HT-29 (cell line): ENCODE measurements at regions not wholly inside any gene's neighbourhood (a gene's known extent, or its start where the extent isn't known, plus 50 kb on each side); places are given as distances from the start of the nearest gene placed in this dataset.
A peak's percentile ranks its signal among the peaks of the same experiment; 100 is the strongest.

Experiments
- DNase-seq: peaks from one replicate; pipeline ENCODE4 v3.0.0-alpha.2; 2015; ENCODE audit warnings: low spot score

DNA sequence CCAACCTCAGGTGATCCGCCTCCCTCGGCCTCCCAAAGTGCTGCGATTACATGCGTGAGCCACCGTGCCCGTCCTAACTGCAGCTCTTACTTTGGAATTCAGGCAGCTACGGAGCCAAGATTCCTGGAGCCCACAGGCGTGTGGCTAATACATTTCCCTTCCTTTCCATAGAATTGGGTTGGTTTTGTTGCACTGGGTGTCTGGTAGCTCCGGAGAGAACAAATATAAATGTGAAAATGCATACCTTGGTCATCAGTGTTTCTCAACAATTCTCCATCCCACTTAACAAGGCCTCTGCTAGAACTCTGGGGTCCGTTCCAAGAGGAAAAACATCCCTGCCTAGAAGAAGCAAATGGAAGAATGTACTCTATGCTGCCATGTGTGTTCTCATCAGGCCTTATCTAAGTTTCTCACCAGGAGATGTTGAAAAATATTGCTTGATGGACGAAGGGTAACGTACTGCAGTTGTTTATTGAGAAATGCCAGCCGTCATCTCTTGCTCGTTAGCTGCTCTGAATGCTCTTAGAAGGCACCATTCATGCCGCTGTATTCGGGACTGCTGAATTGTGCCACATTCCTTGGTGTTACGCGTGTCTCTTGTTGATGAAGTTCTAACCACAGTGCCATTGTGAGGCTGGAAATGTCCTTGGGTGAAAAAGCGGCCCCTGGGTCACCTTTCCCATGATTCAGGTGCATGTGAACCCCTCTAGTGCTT is 50.5 kb upstream of the CD99 start:
- no peak for DNase-seq

DNA sequence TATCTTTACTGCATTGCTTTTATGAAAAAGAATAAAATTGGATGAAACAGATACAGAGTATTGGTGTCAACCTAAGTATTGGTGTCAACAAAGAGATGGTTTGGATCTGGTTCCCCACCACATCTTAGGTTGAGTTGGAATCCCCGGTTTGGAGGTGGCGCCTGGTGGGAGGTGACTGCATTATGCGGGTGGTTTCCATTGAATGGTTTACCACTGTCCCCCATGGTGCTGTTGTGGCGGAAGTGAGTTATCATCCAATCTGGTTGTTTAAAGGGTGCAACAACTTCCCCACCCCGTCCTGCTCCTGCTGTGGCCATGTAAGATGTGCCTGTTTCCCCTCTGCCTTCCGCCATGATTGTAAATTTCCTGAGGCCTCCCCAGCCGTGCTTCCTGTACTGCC is 52.8 kb upstream of the CD99 start:
- no peak for DNase-seq

DNA sequence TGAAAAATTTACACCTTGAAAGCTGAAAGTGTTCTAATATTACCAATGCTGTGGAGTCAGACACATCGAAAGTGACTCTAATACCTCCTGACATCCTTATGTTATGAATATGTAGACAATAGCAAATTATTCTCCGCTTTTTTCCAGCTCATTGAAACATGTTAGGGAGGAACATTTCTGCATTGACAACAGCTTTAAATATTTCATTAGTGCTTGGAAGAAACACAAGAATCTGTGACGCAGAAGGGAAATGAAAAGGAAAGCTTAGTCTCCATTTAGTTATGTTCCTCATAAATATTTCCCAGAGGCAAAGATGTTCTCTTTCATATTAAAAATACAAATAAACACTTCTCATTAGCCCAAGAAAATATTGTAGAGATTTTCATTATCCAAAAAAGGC is 55.8 kb upstream of the CD99 start:
- no peak for DNase-seq

DNA sequence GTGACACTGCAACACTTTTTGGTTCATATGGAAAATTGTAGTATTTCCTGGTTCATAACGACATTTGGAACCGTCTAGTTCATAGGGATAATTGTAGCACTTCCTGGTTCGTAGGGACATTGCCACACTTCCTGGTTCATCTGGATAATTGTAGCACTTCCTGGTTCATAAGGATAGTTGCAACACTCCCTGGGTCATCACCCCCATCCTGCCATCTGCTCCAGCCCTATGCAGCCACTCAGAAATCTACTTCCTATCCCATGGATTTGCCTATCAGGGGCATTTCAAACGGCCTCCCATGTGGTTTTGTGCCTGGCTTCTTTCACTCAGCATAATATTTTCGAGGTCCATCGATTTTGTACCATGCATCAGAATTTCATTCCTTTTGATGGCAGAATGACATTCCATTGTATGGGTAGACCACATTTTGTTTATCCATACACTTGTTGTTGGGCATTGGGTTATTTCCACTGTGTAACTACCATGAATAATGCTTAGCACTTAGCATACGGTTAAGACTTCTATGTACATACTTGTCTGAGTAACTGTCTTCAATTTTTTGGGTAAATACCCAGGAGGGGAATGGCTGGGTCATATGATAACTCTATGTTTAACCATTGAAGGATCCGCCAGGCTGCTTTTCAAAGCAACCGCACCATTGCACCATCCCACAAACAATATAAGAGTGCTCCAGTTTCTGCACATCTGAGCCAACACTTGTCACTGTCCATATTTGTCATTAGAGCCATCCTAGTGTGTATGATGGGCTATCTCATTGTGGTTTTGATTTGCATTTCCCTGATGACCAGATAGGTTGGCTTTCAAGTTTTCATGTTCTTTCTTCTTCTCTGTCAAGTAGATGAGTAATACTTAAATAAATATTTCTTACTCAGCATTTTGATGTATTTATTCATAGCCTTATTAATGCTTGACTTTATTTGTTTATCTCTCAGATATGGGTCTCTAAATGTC is 58.3 kb upstream of the CD99 start:
- no peak for DNase-seq

DNA sequence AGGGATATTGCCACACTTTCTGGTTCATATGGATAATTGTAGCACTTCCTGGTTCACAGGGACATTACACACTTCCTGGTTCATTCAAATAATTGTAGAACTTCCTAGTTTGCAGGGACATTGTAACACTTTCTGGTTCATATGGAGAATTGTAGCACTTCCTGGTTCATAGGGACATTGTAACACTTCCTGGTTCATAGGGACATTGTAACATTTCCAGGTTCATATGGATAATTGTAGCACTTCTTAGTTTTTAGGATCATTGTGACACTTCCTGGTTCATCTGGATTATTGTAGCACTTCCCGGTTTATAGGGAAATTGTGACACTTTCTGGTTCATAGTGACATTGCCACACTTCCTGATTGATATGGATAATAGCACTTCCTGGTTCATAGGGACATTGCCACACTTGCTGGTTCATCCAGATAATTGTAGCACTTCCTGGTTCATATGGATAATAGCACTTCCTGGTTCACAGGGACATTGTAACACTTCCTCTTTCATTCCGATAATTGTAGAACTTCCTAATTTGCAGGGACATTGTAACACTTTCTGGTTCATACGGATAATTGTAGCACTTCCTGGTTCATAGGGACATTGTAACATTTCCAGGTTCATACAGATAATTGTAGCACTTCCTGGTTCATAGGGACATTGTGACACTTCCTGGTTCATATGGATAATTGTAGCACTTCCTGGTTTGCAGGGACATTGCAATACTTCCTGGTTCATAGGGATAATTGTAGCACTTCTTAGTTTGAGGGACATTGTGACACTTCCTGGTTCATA is 59.2 kb upstream of the CD99 start:
- DNase-seq = no peak

DNA sequence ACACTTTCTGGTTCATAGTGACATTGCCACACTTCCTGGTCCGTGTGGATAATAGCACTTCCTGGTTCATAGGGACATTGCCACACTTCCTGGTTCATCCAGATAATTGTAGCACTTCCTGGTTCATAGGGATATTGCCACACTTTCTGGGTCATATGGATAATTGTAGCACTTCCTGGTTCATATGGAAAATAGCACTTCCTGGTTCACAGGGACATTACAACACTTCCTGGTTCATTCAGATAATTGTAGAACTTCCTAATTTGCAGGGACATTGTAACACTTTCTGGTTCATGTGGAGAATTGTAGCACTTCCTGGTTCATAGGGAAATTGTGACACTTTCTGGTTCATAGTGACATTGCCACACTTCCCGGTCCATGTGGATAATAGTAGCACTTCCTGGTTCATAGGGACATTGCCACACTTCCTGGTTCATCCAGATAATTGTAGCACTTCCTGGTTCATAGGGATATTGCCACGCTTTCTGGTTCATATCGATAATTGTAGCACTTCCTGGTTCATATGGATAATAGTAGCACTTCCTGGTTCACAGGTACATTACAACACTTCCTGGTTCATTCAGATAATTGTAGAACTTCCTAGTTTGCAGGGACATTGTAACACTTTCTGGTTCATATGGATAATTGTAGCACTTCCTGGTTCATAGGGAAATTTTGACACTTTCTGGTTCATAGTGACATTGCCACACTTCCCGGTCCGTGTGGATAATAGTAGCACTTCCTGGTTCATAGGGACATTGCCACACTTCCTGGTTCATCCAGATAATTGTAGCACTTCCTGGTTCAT is 60.0 kb upstream of the CD99 start:
- peak; percentile 20 for DNase-seq

DNA sequence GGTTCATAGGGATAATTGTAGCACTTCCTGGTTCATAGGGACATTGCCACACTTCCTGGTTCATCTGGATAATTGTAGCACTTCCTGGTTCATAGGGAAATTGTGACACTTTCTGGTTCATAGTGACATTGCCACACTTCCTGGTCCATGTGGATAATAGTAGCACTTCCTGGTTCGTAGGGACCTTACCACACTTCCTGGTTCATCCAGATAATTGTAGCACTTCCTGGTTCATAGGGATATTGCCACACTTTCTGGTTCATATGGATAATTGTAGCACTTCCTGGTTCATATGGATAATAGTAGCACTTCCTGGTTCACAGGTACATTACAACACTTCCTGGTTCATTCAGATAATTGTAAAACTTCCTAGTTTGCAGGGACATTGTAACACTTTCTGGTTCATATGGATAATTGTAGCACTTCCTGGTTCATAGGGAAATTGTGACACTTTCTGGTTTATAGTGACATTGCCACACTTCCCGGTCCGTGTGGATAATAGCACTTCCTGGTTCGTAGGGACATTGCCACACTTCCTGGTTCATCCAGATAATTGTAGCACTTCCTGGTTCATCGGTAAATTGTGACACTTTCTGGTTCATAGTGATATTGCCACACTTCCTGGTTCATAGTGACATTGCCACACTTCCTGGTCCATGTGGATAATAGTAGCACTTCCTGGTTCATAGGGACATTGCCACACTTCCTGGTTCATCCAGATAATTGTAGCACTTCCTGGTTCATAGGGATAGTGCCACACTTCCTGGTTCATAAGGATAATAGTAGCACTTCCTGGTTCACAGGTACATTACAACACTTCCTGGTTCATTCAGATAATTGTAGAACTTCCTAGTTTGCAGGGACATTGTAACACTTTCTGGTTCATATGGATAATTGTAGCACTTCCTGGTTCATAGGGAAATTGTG is 60.8 kb upstream of the CD99 start:
- peak; percentile 54 for DNase-seq

DNA sequence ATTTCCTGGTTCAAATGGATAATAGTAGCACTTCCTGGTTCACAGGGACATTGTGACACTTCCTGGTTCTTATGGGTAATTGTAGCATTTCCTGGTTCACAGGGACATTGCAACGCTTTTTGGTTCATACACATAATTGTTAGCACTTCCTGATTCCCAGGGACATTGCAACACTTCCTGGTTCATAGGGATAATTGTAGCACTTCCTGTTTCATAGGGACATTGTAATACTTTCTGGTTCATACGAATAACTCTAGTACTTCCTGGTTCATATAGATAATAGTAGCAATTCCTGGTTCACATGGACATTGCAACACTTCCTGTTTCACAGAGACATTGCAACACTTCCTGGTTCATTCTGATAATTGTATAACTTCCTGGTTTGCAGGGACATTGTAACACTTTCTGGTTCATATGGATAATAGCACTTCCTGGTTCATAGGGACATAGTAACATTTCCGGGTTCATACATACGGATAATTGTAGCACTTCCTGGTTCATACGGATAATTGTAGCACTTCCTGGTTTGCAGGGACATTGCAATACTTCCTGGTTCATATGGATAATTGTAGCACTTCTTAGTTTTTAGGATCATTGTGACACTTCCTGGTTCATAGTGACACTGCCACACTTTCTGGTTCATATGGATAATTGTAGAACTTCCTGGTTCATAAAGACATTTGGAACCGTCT is 61.6 kb upstream of the CD99 start:
- peak; percentile 40 for DNase-seq

DNA sequence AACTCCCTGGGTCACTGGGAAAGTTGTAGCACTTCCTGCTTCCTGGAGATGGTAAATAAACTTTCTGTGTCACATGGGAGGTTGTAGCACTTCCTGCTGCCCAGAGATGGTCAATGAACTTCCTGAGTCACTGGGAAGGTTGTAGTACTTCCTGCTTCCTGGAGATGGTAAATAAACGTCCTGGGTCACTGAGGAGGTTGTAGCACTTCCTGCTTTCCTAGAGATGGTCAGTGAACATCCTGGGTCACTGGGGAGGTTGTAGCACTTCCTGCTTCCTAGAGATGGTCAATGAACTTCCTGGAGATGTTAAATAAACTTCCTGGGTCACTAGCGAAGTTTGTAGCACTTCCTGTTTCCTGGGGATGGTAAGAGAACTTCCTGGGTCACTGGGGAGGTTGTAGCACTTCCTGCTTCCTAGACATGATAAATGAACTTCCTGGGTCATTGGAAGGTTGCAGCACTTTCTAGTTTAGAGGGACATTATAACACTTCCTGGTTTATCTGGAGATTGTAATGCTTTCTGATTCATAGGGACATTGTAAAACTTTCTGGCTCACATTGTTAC is 62.3 kb upstream of the CD99 start:
- DNase-seq = peak; percentile 9

DNA sequence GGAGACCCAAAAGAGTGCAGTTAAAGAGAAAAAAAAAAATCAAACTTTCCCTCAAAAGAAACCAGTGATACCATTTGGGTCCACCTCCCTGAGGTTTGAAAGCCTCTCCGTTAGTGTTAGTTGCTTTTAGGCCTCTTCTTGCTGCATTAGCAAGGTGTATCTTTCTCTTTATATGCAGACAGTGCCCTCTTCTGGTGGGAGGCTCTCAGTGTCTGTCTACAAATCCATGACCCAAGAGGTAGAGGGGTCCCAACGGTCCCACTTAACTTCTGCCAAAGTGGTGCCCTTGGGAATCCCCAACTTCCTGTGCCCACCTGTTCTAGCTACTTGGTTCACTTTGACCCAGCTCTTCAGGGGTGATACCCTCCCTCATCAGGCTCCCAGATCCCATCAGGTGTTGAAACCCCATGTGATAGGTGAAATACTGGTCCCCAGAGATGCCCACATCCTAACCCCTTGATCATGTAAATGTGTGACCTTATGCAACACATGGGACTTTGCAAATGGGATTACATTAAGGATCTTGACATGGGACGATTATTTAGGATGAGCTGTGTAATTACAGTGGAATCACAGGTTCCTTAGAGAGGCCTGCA is 63.7 kb upstream of the CD99 start:
- peak; percentile 27 for DNase-seq

DNA sequence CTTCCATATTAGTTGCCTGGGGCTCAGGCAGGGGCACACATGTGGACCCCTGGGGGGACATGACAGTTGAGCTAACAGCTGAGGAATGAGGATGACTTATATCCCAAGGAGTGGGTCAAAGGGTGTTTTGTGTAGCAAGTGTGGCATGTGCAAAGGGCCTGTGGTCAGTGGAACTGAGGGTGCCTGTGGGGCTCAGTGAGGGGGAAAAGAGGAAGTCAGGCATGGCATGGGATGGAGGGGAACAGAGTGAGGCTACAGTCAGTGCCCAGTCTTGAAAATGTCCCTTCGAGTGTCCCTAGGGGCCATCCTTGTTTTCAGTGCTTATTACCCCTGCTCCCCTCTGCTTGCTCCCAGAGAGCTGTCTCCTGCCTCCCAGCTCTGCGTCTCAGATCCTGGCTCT is 64.3 kb upstream of the CD99 start:
- no peak for DNase-seq

DNA sequence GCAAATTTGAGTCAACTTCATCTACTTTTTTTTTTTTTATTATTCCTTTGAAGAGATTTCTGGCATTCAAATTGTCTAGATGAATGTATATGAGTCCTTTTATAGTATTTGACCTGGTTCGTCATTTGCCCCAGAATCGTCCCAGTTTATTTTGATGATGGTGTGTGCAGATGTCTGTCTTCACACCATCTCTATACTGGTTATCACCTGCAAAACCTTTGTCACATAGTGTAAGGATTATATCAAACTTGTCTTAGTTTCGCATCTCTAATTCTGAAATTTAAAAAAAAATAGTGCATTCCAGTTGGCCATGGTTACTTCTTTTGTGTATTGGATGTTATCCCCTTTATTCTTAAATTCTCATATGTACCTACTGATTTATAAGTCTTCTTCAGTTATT is 70.5 kb upstream of the CD99 start:
- no peak for DNase-seq

DNA sequence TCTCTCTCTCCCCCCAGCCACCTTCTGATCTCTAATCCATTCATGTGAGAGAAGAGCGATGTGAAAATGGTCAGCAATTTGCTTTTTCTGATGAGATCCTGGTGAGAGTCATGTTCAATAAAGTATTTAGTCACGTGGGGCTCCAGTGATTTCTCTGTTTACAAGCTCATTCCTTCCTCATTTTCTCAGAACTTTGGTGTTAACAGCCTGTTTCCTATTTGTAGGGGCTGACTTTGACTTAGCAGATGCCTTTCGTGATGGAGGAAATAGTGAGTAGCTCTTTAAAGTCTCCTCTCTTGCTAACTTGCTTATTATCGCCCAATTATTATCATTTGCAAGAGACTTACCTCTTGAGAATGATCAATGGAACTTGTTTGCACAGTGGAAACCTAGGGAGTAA is 72.6 kb upstream of the CD99 start:
- no peak for DNase-seq

DNA sequence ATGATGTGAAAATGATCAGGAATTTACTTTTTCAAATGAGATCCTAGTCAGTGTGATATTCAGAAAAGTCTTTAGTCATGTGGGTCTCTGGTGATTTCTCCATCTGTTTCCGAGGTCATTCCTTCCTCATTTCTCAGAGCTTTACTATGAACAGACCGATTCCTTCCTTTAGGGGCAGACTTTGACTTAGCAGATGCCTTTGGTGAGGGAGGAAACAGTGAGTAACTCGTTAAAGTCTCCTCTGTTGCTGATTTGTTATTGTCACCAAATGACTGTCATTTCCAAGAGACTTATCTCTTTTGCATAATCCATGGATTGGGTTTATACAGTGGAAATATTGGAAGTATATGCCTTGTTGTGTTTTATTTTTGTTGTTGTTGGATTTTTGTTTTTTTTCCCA is 76.2 kb upstream of the CD99 start:
- peak; percentile 17 for DNase-seq

DNA sequence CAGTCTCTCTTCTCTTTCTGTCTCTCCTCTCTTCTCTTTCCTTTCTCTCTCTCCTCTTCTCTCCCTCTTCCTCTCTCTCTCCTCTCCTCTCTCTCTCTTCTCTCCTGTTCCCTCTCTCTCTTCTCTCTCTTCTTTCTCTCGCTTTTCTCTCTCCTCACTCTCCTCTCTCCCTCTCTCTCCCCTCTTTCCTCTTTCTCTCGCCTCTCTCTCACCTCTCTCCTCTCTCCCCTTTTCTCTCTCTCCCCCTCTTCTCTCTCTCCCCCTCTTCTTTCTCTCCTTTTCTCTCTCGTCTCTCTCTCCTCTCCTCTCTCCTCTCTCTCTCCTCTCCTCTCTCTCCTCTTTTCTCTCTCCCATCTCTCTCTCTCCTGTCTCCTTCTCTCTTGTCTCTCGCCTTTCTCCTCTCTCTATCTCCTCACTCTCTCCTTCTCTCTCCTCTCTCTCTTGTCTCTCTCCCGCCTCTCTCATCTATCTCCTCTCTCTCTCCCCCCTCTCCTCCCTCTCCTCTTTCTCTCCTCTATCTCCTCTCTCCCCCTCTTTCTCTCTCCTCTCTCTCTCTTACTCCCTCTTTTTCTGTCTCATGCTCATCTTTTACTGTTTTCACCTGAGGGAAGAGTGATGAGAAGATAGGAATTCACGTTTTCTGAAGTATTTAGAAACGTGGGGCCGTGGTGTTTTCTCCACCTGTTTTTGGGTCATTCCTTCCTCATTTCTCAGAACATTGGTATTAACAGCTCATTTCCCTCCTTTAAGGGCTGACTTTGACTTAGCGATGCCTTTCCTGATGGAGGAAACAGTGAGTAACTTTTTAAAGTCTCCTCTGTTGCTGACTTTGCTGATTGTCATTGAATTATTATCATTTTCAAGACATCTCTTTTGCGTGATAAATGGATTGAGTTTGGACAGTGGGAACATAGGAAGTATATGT is 80.6 kb upstream of the CD99 start:
- DNase-seq = no peak

DNA sequence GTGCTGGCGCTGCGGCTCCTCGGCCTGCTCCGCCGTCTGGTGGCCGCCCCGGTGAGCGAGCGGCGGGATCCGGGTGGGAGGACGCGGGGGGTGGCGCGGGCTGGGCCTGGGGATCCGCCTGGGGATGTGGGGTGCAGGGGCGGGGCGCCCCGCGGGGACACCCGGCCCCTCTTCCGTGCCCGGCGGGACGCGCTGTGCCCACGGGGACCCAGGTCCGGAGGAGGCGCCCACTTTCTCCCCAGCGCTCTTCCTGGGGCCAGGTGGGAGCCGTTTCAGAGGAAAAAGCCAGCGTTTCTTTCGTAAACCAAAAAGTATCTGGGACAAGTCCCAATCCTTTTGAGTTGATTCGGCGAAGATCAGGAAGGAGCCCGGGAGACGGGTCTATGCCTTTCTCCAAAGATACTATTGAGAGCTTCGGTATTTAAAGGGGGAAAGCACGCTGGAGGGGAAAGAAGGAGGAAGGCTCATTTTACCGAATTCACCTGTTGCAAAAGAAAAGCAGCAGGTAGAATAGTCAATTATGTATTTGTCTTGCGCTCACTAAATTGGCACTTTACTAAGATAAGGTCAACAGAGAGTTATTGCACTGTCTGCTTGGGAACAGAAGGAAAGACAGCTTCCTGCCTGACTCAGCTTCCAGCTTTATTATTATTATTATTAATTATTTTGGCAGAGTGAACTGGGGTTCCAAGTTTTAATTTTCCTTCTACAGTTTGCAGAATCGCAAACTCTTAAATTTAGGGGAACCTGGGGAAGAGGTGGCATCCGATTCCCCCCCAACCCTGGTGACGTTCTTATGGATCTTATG is 81.5 kb upstream of the CD99 start:
- DNase-seq = peak; percentile 31
